ENCODE measurements at regions not wholly inside any gene's neighbourhood (a gene's known extent, or its start where the extent isn't known, plus 50 kb on each side); places are given as distances from the start of the nearest gene placed in this dataset.
A peak's percentile ranks its signal among the peaks of the same experiment; 100 is the strongest.

DNA sequence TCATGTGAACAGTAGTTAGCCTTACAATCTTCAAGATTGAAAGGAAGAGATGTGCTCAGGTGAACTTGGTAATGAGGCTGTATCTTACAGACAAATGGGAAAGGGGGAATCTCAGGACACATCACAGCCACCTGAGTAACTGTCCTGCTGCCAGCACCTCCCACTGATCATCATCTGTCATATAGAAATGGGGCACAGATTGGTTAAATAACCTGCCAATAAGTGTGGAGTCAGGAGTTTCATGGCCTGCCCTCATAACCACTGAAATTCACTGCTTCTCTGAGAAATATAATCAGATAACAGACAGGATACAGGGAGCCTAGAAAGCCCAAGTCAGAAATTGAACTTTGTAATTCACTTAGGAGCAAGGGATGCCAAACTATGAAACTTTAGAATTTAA is 64.9 kb upstream of the TAS2R16 start:
- Mint-ChIP-seq H3K27ac (ENCODE audit: low read depth, unreplicated experiment) (no peak overlapping the region), H3K4me1 (ENCODE audit: insufficient read depth, unreplicated experiment) (no peaks in the 10 kb centered on the region), H3K36me3 (ENCODE audit: insufficient read depth, unreplicated experiment) (no peaks in the 10 kb centered on the region), H3K4me3 (ENCODE audit: unreplicated experiment) (no peak overlapping the region), H3K9me3 (ENCODE audit: unreplicated experiment) (no peaks in the 10 kb centered on the region), H3K27me3 (ENCODE audit: insufficient read depth, unreplicated experiment) (no peaks in the 10 kb centered on the region)
- intact Hi-C loops (cut with micrococcal nuclease) = no loop called here
- ChIA-PET POLR2A (no interaction called here), CTCF (no interaction called here)
- DNase-seq (ENCODE audit: unreplicated experiment) = no peak
- BruUV-seq (replicated peaks) = no TSS peak
- TF ChIP-seq, protein P1, sequence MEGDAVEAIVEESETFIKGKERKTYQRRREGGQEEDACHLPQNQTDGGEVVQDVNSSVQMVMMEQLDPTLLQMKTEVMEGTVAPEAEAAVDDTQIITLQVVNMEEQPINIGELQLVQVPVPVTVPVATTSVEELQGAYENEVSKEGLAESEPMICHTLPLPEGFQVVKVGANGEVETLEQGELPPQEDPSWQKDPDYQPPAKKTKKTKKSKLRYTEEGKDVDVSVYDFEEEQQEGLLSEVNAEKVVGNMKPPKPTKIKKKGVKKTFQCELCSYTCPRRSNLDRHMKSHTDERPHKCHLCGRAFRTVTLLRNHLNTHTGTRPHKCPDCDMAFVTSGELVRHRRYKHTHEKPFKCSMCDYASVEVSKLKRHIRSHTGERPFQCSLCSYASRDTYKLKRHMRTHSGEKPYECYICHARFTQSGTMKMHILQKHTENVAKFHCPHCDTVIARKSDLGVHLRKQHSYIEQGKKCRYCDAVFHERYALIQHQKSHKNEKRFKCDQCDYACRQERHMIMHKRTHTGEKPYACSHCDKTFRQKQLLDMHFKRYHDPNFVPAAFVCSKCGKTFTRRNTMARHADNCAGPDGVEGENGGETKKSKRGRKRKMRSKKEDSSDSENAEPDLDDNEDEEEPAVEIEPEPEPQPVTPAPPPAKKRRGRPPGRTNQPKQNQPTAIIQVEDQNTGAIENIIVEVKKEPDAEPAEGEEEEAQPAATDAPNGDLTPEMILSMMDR (IDR thresholded peaks at IDR 0.05; ENCODE audit: unreplicated experiment) = no peak

DNA sequence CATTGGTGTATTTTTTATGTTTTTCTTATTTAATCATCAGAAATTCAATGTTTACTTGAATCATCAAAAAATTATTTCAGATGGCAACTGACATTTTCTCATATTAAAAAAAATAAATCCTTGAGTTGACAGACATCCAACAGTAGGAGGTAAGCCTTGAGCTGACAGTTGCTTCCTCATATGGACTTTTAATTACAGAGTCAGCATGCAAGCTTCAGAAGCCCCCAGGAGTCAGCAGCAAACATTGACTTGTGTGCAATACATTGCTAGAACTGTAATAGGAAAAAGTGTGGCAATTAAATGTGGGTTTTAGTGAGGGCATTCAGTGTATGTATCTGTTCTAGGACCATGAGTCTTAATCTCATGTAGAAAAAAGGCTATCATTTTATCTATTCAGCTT is 62.4 kb upstream of the TAS2R16 start:
- Mint-ChIP-seq H3K27ac (ENCODE audit: low read depth, unreplicated experiment) (no peak overlapping the region), H3K9me3 (ENCODE audit: unreplicated experiment) (no peaks in the 10 kb centered on the region), H3K36me3 (ENCODE audit: insufficient read depth, unreplicated experiment) (no peaks in the 10 kb centered on the region), H3K4me1 (ENCODE audit: insufficient read depth, unreplicated experiment) (no peaks in the 10 kb centered on the region), H3K4me3 (ENCODE audit: unreplicated experiment) (no peak overlapping the region), H3K27me3 (ENCODE audit: insufficient read depth, unreplicated experiment) (no peaks in the 10 kb centered on the region)
- CTCF ChIA-PET = no interaction called here
- intact Hi-C loops (cut with micrococcal nuclease) = no loop called here
- POLR2A ChIA-PET = interaction anchor here (0.6 kb wide), 1 partner anchor 218 kb away, joined by 3 read pairs; no protein-coding TSS in a partner anchor
- TF ChIP-seq, protein P1 (IDR thresholded peaks at IDR 0.05; ENCODE audit: unreplicated experiment) = no peak
- DNase-seq (ENCODE audit: unreplicated experiment) = no peak
- no TSS peak for BruUV-seq (replicated peaks)

DNA sequence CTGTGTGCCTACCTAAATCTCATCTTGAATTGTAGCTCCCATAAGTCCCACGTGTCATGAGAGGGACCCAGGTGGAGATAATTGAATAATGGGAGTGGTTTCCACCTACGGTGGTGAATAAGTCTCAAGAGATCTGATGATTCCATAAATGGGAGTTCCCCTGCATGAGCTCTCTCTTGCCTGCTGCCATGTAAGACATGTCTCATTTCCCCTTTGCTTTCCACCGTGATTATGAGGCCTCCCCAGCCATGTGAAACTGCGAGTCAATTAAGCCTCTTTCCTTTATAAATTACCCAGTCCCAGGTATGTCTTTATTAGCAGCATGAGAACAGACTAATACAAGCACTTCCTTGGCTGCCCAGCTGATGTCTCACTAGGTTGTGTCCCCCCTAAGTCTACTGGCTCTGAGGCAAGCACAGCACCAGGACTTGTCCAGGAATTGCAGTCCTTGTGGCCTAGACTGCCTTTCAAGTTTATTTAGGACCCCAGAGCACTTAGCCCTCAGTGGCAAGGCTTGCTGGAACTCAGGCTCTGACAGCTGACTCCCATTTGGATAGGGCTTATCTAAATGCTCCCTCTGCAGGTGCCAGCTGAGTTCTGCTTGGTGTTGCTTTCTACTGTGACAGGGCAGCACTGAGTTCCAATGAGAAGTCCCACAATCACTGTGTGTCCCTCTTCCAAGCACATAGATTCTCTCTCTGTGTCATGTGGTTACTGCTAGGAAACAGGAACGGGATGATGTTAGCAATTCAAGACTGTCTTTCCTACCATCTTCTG is 59.0 kb upstream of the TAS2R16 start:
- POLR2A ChIA-PET = no interaction called here
- H3K27me3 Mint-ChIP-seq (ENCODE audit: insufficient read depth, unreplicated experiment) = no peaks in the 10 kb centered on the region
- H3K4me1 Mint-ChIP-seq (ENCODE audit: insufficient read depth, unreplicated experiment) = no peaks in the 10 kb centered on the region
- CTCF ChIA-PET = interaction anchor here (0.5 to 1.1 kb wide), 4 partner anchors 32 to 1444 kb away, joined by 3 to 4 read pairs (median 3); no protein-coding TSS in a partner anchor
- peak; percentile 10 for DNase-seq (ENCODE audit: unreplicated experiment)
- intact Hi-C loops (cut with micrococcal nuclease) = no loop called here
- peaks cover 6% of the 10 kb centered on the region for H3K9me3 Mint-ChIP-seq (ENCODE audit: unreplicated experiment)
- no peak overlapping the region for H3K27ac Mint-ChIP-seq (ENCODE audit: low read depth, unreplicated experiment)
- no TSS peak for BruUV-seq (replicated peaks)
- no peak overlapping the region for H3K4me3 Mint-ChIP-seq (ENCODE audit: unreplicated experiment)
- TF ChIP-seq, protein P1 (IDR thresholded peaks at IDR 0.05; ENCODE audit: unreplicated experiment) = no peak
- no peaks in the 10 kb centered on the region for H3K36me3 Mint-ChIP-seq (ENCODE audit: insufficient read depth, unreplicated experiment)

DNA sequence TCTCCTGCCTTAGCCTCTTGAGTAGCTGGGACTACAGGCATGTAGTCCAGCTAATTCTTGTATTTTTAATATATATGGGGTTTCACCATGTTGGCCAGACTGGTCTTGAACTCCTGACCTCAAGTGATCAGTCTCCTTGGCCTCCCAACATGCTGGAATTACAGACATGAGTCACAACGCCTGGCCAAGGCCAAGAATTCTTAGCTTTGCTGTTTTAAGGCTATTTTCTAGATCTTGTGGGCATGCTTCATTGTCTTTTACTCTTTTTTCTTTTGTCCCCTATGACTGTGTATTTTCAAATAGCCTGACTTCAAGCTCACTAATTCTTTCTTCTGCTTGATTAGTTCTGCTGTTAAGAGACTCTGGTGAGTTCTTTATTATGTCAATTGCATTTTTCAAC is 56.4 kb upstream of the TAS2R16 start:
- no TSS peak for BruUV-seq (replicated peaks)
- H3K27ac Mint-ChIP-seq (ENCODE audit: low read depth, unreplicated experiment) = no peak overlapping the region
- TF ChIP-seq, protein P1 (IDR thresholded peaks at IDR 0.05; ENCODE audit: unreplicated experiment) = no peak
- peaks cover 22% of the 10 kb centered on the region for H3K9me3 Mint-ChIP-seq (ENCODE audit: unreplicated experiment)
- intact Hi-C loops (cut with micrococcal nuclease) = no loop called here
- DNase-seq (ENCODE audit: unreplicated experiment) = no peak
- H3K27me3 Mint-ChIP-seq (ENCODE audit: insufficient read depth, unreplicated experiment) = no peaks in the 10 kb centered on the region
- H3K36me3 Mint-ChIP-seq (ENCODE audit: insufficient read depth, unreplicated experiment) = no peaks in the 10 kb centered on the region
- ChIA-PET POLR2A (interaction anchor here (0.6 kb wide), 1 partner anchor 1542 kb away, joined by 3 read pairs; no protein-coding TSS in a partner anchor), CTCF (no interaction called here)
- H3K4me3 Mint-ChIP-seq (ENCODE audit: unreplicated experiment) = no peak overlapping the region
- no peaks in the 10 kb centered on the region for H3K4me1 Mint-ChIP-seq (ENCODE audit: insufficient read depth, unreplicated experiment)
